ENCODE measurements at regions not wholly inside any gene's neighbourhood (a gene's known extent, or its start where the extent isn't known, plus 50 kb on each side); places are given as distances from the start of the nearest gene placed in this dataset.

- no peak overlapping the region for H3K4me2 ChIP-seq
- H3K4me3 ChIP-seq, result no peak overlapping the region
- Mint-ChIP-seq H3K27me3 (ENCODE audit: insufficient read depth, low read depth, poor library complexity) (peaks cover 19% of the 10 kb centered on the region), H3K4me1 (no peaks in the 10 kb centered on the region; the same call in 2 of the 3 replicates), H3K27ac (no peak overlapping the region), H3K4me3 (no peak overlapping the region), H3K9me3 (peaks cover 46% of the 10 kb centered on the region), H3K36me3 (ENCODE audit: low read depth) (peaks cover 10% of the 10 kb centered on the region)
- H3K36me3 ChIP-seq (ENCODE audit: insufficient read depth), result no peaks in the 10 kb centered on the region
- no peaks in the 10 kb centered on the region for H3K4me1 ChIP-seq (ENCODE audit: insufficient read depth)
- ATAC-seq (no peak), DNase-seq (ENCODE audit: low spot score) (no peak)
- H3F3A ChIP-seq (replicated peaks; ENCODE audit: low read depth), result peaks cover 4% of the 10 kb centered on the region; the same call in 1 of the 2 replicates
- H3K27ac ChIP-seq (ENCODE audit: low read depth), result no peak overlapping the region
- H4K20me1 ChIP-seq (replicated peaks; ENCODE audit: insufficient read depth), result no peaks in the 10 kb centered on the region
- no peak for TF ChIP-seq ZNF114 (CRISPR knock-in tag; IDR thresholded peaks at IDR 0.05)
- no peak for TF ChIP-seq NANOG (IDR thresholded peaks at IDR 0.05; ENCODE audit: borderline replicate concordance)
- TF ChIP-seq EZH2phosphoT487 (IDR thresholded peaks at IDR 0.05; ENCODE audit: unreplicated experiment), result no peak
- no peak for TF ChIP-seq EZH2 (IDR thresholded peaks at IDR 0.05; ENCODE audit: low read depth, unreplicated experiment)
- TF ChIP-seq JUNB (IDR thresholded peaks at IDR 0.05; ENCODE audit: unreplicated experiment), result no peak
- H2AFZ ChIP-seq, result no peak overlapping the region
- H3K79me2 ChIP-seq (replicated peaks; ENCODE audit: insufficient read depth), result no peaks in the 10 kb centered on the region
- no peaks in the 10 kb centered on the region for H3K9me2 ChIP-seq (ENCODE audit: insufficient read depth)
- H3K27me3 ChIP-seq (ENCODE audit: insufficient read depth), result no peaks in the 10 kb centered on the region
Observed at GRCh38 chr6:170172825-170173256, 118.0 kb downstream of the DLL1 start.

DNA sequence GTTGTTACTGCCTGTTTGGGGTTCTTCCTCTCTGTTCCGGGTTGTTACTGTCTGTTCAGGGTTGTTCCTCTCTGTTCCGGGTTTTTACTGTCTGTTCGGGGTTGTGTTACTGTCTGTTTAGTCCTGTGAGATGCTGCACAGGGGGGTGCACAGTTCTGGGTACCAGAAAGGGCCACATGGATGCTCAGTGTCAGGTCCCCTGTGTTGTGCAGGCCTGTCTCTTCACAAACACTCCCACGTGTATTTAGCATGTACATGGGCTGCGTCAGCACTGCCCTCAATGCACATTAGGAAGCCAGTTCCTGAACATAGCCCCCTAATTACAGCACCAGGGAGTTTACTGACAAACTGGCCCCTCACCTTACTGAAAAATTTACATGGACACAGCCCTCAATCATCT lies 118.5 kb downstream of the DLL1 start:
- peaks cover 46% of the 10 kb centered on the region for H3K9me3 Mint-ChIP-seq
- no peaks in the 10 kb centered on the region for H4K20me1 ChIP-seq (replicated peaks; ENCODE audit: insufficient read depth)
- H3K27me3 ChIP-seq (ENCODE audit: insufficient read depth), result no peaks in the 10 kb centered on the region
- no peak overlapping the region for H3K4me2 ChIP-seq
- H3F3A ChIP-seq (replicated peaks; ENCODE audit: low read depth), result peaks cover 4% of the 10 kb centered on the region; the same call in 1 of the 2 replicates
- H3K4me3 Mint-ChIP-seq, result no peak overlapping the region
- H3K79me2 ChIP-seq (replicated peaks; ENCODE audit: insufficient read depth), result no peaks in the 10 kb centered on the region
- H3K36me3 Mint-ChIP-seq (ENCODE audit: low read depth), result peaks cover 11% of the 10 kb centered on the region
- no peaks in the 10 kb centered on the region for H3K9me2 ChIP-seq (ENCODE audit: insufficient read depth)
- no peaks in the 10 kb centered on the region for H3K4me1 ChIP-seq (ENCODE audit: insufficient read depth)
- H3K4me3 ChIP-seq, result no peak overlapping the region
- ATAC-seq (no peak), DNase-seq (ENCODE audit: low spot score) (no peak)
- no peaks in the 10 kb centered on the region for H3K36me3 ChIP-seq (ENCODE audit: insufficient read depth)
- no peaks in the 10 kb centered on the region; the same call in 2 of the 3 replicates for H3K4me1 Mint-ChIP-seq
- H3K27me3 Mint-ChIP-seq (ENCODE audit: insufficient read depth, low read depth, poor library complexity), result peaks cover 18% of the 10 kb centered on the region
- H3K27ac Mint-ChIP-seq, result no peak overlapping the region
- H3K27ac ChIP-seq (ENCODE audit: low read depth), result no peak overlapping the region
- H2AFZ ChIP-seq, result no peak overlapping the region
- no peak for TF ChIP-seq ZNF114 (CRISPR knock-in tag; IDR thresholded peaks at IDR 0.05)
- TF ChIP-seq STAT1 (IDR thresholded peaks at IDR 0.05; ENCODE audit: unreplicated experiment), result no peak
- TF ChIP-seq, protein P1, sequence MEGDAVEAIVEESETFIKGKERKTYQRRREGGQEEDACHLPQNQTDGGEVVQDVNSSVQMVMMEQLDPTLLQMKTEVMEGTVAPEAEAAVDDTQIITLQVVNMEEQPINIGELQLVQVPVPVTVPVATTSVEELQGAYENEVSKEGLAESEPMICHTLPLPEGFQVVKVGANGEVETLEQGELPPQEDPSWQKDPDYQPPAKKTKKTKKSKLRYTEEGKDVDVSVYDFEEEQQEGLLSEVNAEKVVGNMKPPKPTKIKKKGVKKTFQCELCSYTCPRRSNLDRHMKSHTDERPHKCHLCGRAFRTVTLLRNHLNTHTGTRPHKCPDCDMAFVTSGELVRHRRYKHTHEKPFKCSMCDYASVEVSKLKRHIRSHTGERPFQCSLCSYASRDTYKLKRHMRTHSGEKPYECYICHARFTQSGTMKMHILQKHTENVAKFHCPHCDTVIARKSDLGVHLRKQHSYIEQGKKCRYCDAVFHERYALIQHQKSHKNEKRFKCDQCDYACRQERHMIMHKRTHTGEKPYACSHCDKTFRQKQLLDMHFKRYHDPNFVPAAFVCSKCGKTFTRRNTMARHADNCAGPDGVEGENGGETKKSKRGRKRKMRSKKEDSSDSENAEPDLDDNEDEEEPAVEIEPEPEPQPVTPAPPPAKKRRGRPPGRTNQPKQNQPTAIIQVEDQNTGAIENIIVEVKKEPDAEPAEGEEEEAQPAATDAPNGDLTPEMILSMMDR (conservative IDR thresholded peaks at IDR 0.05; ENCODE audit: low read depth in 2 of 2), result no peak
- no peak for TF ChIP-seq POLR2AphosphoS5 (IDR thresholded peaks at IDR 0.05; ENCODE audit: low read depth)
- TF ChIP-seq ZNF331 (CRISPR knock-in tag; IDR thresholded peaks at IDR 0.05; ENCODE audit: low read depth), result no peak
- TF ChIP-seq EZH2 (IDR thresholded peaks at IDR 0.05; ENCODE audit: low read depth, unreplicated experiment), result no peak
- TF ChIP-seq ZNF462 (CRISPR knock-in tag; IDR thresholded peaks at IDR 0.05), result no peak
- TF ChIP-seq ETS1 (IDR thresholded peaks at IDR 0.05), result no peak
- TF ChIP-seq NANOG (IDR thresholded peaks at IDR 0.05; ENCODE audit: borderline replicate concordance), result no peak
- TF ChIP-seq EZH2phosphoT487 (IDR thresholded peaks at IDR 0.05; ENCODE audit: unreplicated experiment), result no peak

All from GM23338 (cell line).